SK-N-SH (cell line): ENCODE measurements at regions not wholly inside any gene's neighbourhood (a gene's known extent, or its start where the extent isn't known, plus 50 kb on each side); places are given as distances from the start of the nearest gene placed in this dataset.

ENCODE experiments used
- CTCF ChIA-PET: fragments of 300-600, 350-600 bp; formaldehyde crosslinking; extraction: SDS; loops from one replicate; lab custom pipeline; 2021; lab: Yijun Ruan, JAX
- POLR2A ChIA-PET: fragments of 350-600 bp; sonication (Branson Sonifier 250); formaldehyde crosslinking; extraction: SDS; loops from one replicate; lab custom pipeline; 2020; ENCODE audit warnings: antibody characterized with exemption, inconsistent platforms; lab: Yijun Ruan, JAX
- DNase-seq: peaks from one replicate; pipeline ENCODE4 v3.0.0; 2012
- H2AFZ ChIP-seq: fragments of 200-600 bp; sonication (generic); 2 replicates; pipeline ENCODE4 v1.8.1; 2016; ENCODE audit warnings: antibody characterized with exemption, mild to moderate bottlenecking, low read depth
- H3F3A ChIP-seq: fragments of 200-600 bp; sonication (generic); replicated peaks from 2 replicates; pipeline ENCODE3; 2016; ENCODE audit warnings: antibody characterized with exemption, mild to moderate bottlenecking; ENCODE audit not compliant: insufficient read depth
- H3K27ac ChIP-seq, 2 experiments: fragments of 200-500 bp in 1 of 2; fragments of 200-600 bp in 1 of 2; sonication (Bioruptor generic) in 1 of 2; sonication (generic), shearing (Covaris generic) in 1 of 2; 2 replicates each; pipeline versions ENCODE4 v1.5.1 to v1.6.1; 2014 to 2016; ENCODE audit warnings: low read depth in 2 of 2, inconsistent platforms in 1 of 2, low read length in 1 of 2, mild to moderate bottlenecking in 1 of 2, mixed read lengths in 1 of 2
- H3K27me3 ChIP-seq: fragments of 200-600 bp; sonication (generic), shearing (Covaris generic); 2 replicates; pipeline ENCODE4 v1.6.1; 2016; ENCODE audit warnings: mixed run types; ENCODE audit not compliant: insufficient read depth
- H3K36me3 ChIP-seq, 2 experiments: fragments of 200-500 bp in 1 of 2; fragments of 200-600 bp in 1 of 2; sonication (Bioruptor generic) in 1 of 2; sonication (generic) in 1 of 2; replicated peaks in 1 of 2; 2 replicates each; pipeline versions ENCODE3 to v1.5.1; 2014 to 2016; ENCODE audit warnings: low read length in 1 of 2, mild to moderate bottlenecking in 1 of 2; ENCODE audit not compliant: insufficient read depth in 2 of 2, control insufficient read depth in 1 of 2
- H3K4me1 ChIP-seq, 2 experiments: fragments of 200-500 bp in 1 of 2; fragments of 200-600 bp in 1 of 2; sonication (Bioruptor generic) in 1 of 2; sonication (generic), shearing (Covaris generic) in 1 of 2; 2 replicates each; pipeline versions ENCODE4 v1.5.1 to v1.6.1; 2014 to 2016; ENCODE audit warnings: low read depth in 1 of 2, low read length in 1 of 2, mixed run types in 1 of 2; ENCODE audit not compliant: insufficient read depth in 2 of 2, control insufficient read depth in 1 of 2
- H3K4me2 ChIP-seq: fragments of 200-600 bp; sonication (generic), shearing (Covaris generic); 2 replicates; pipeline ENCODE4 v1.6.1; 2017; ENCODE audit warnings: mixed run types
- H3K4me3 ChIP-seq, 2 experiments: fragments of 200-500 bp in 1 of 2; fragments of 200-600 bp in 1 of 2; sonication (Bioruptor generic) in 1 of 2; sonication (generic), shearing (Covaris generic) in 1 of 2; 2 replicates each; pipeline versions ENCODE4 v1.5.1 to v1.8.1; 2014 to 2016; ENCODE audit warnings: low read depth in 2 of 2, inconsistent platforms in 1 of 2, low read length in 1 of 2, mild to moderate bottlenecking in 1 of 2, mixed read lengths in 1 of 2, moderate library complexity in 1 of 2
- H3K79me2 ChIP-seq: fragments of 200-600 bp; sonication (generic); 2 replicates; pipeline ENCODE4 v1.8.1; 2017; ENCODE audit warnings: mild to moderate bottlenecking; ENCODE audit not compliant: insufficient read depth
- H3K9ac ChIP-seq: fragments of 200-600 bp; sonication (generic); 2 replicates; pipeline ENCODE4 v1.6.1; 2017; ENCODE audit warnings: mixed run types
- H3K9me2 ChIP-seq: fragments of 200-600 bp; sonication (generic); 2 replicates; pipeline ENCODE4 v1.6.1; 2017; ENCODE audit warnings: mixed run types
- H3K9me3 ChIP-seq: fragments of 200-600 bp; sonication (generic); 2 replicates; pipeline ENCODE4 v1.6.1; 2017; ENCODE audit warnings: mixed run types, mild to moderate bottlenecking, moderate library complexity
- H4K20me1 ChIP-seq: fragments of 200-600 bp; sonication (generic); 2 replicates; pipeline ENCODE4 v1.6.1; 2017; ENCODE audit warnings: mild to moderate bottlenecking, mixed run types; ENCODE audit not compliant: insufficient read depth
- CHD2 ChIP-seq: fragments of 150-350 bp; IDR thresholded peaks from 2 replicates; pipeline ENCODE4 v1.6.1; 2018; ENCODE audit warnings: low read length; ENCODE audit not compliant: partially characterized antibody
- ELF1 ChIP-seq: IDR thresholded peaks from 2 replicates; pipeline ENCODE4 v1.4.0; 2012
- EP300 ChIP-seq, 2 experiments: IDR thresholded peaks; 2 replicates each; pipeline versions ENCODE4 v1.4.0 to v1.6.1; 2012; ENCODE audit warnings: borderline replicate concordance in 1 of 2, low read depth in 1 of 2, low read length in 1 of 2
- FOXJ3 ChIP-seq: sonication (generic); formaldehyde crosslinking; IDR thresholded peaks from 2 replicates; pipeline ENCODE4 v1.5.1; 2020; ENCODE audit warnings: mild to moderate bottlenecking, missing genetic modification reagents
- GABPA ChIP-seq: IDR thresholded peaks from 2 replicates; pipeline ENCODE4 v1.4.0; 2012; ENCODE audit warnings: low read depth, mild to moderate bottlenecking
- GATA2 ChIP-seq: sonication (generic); formaldehyde crosslinking; IDR thresholded peaks from 2 replicates; pipeline ENCODE4 v1.5.0; 2020; ENCODE audit warnings: mild to moderate bottlenecking, missing genetic modification reagents
- IRF3 ChIP-seq: fragments of 150-350 bp; IDR thresholded peaks from 2 replicates; pipeline ENCODE4 v1.6.1; 2016; ENCODE audit warnings: mild to moderate bottlenecking, low read depth, low read length
- MXI1 ChIP-seq: IDR thresholded peaks from 2 replicates; pipeline ENCODE4 v1.6.1; 2012; ENCODE audit warnings: mild to moderate bottlenecking, low read depth, low read length, improper control_type of control experiment
- NFIC ChIP-seq: IDR thresholded peaks from 2 replicates; pipeline ENCODE4 v1.4.0; 2012; ENCODE audit warnings: borderline replicate concordance
- NRF1 ChIP-seq: IDR thresholded peaks from 2 replicates; pipeline ENCODE4 v1.6.1; 2012; ENCODE audit warnings: low read depth, mild to moderate bottlenecking, low read length
- POLR2AphosphoS5 ChIP-seq: IDR thresholded peaks from 2 replicates; pipeline ENCODE4 v1.6.1; 2012; ENCODE audit warnings: low read depth, low read length
- RAD21 ChIP-seq: IDR thresholded peaks from 2 replicates; pipeline ENCODE4 v1.6.1; 2012; ENCODE audit warnings: mild to moderate bottlenecking, low read length
- RFX5 ChIP-seq: IDR thresholded peaks from 2 replicates; pipeline ENCODE4 v1.6.1; 2012; ENCODE audit warnings: mild to moderate bottlenecking, improper control_type of control experiment, low read length
- RXRA ChIP-seq: IDR thresholded peaks from 2 replicates; pipeline ENCODE4 v1.4.0; 2012; ENCODE audit warnings: low read depth, mild to moderate bottlenecking, borderline replicate concordance
- TEAD4 ChIP-seq: IDR thresholded peaks from 2 replicates; pipeline ENCODE4 v1.4.0; 2012; ENCODE audit warnings: mild to moderate bottlenecking, borderline replicate concordance; ENCODE audit not compliant: insufficient read depth
- USF2 ChIP-seq: fragments of 150-350 bp; IDR thresholded peaks from 2 replicates; pipeline ENCODE4 v1.6.1; 2017; ENCODE audit warnings: antibody characterized with exemption, low read length, low read depth, borderline replicate concordance
- ZBTB33 ChIP-seq: IDR thresholded peaks from 2 replicates; pipeline ENCODE4 v1.4.0; 2012; ENCODE audit warnings: low read depth, borderline replicate concordance
- WGBS: methylation state at CpG from one replicate; pipeline ENCODE4 v1.1.6; 2017; ENCODE audit warnings: low lambda C conversion rate; 5-methylcytosine and 5-hydroxymethylcytosine counted together

- no peak for TF ChIP-seq ZBTB33
- TF ChIP-seq, all 33 proteins: peak for 0
These were observed 1248.8 kb upstream of the SLC10A2 start (continued) for GRCh38 chr13:104314926-104315535.

- Histone ChIP-seq H3K36me3 (no peaks in the 10 kb centered on the region), H3K27me3 (no peaks in the 10 kb centered on the region), H3K4me3 (no peak overlapping the region), H3K27ac (no peak overlapping the region), H3K79me2 (no peaks in the 10 kb centered on the region), H3K4me1 (peaks cover 3 to 5% of the 10 kb centered on the region in 2 experiments; a peak in 2 of 4 replicates), H4K20me1 (no peaks in the 10 kb centered on the region), H3K9me3 (no peaks in the 10 kb centered on the region; the same call in 1 of the 2 replicates), H3K9ac (no peak overlapping the region), H3F3A (no peaks in the 10 kb centered on the region), H3K4me2 (no peak overlapping the region), H2AFZ (no peak overlapping the region), H3K9me2 (no peaks in the 10 kb centered on the region)
- TF ChIP-seq POLR2AphosphoS5: no peak
- no peak for TF ChIP-seq GABPA
- no peak for TF ChIP-seq MXI1
- no peak for TF ChIP-seq RXRA
- no peak for TF ChIP-seq TEAD4
- TF ChIP-seq USF2: no peak
- WGBS: 67% methylated on average over 1 of the region's 1 CpG
- CTCF ChIA-PET: no interaction called here
- POLR2A ChIA-PET: no interaction called here
- DNase-seq: no peak
These were observed 1248.1 kb upstream of the SLC10A2 start for GRCh38 chr13:104314321-104314720.

- Histone ChIP-seq H3K27ac (no peak overlapping the region), H3K4me2 (no peak overlapping the region), H3K4me3 (no peak overlapping the region), H3K79me2 (no peaks in the 10 kb centered on the region), H4K20me1 (no peaks in the 10 kb centered on the region), H3K9me2 (no peaks in the 10 kb centered on the region), H2AFZ (no peak overlapping the region), H3K4me1 (no peaks in the 10 kb centered on the region; a peak in 1 of 4 replicates), H3K9me3 (no peaks in the 10 kb centered on the region), H3F3A (no peaks in the 10 kb centered on the region), H3K9ac (no peak overlapping the region), H3K36me3 (no peaks in the 10 kb centered on the region), H3K27me3 (no peaks in the 10 kb centered on the region)
- WGBS: 16% methylated on average over 2 of the region's 2 CpGs
- CTCF ChIA-PET: no interaction called here
- POLR2A ChIA-PET: no interaction called here
- DNase-seq: no peak
- no peak for TF ChIP-seq POLR2AphosphoS5
- TF ChIP-seq USF2: no peak
- no peak for TF ChIP-seq IRF3
- TF ChIP-seq NRF1: no peak
- TF ChIP-seq CHD2: no peak
- TF ChIP-seq RFX5: no peak
- no peak for TF ChIP-seq ZBTB33
- TF ChIP-seq NFIC: no peak
- TF ChIP-seq RAD21: no peak
- TF ChIP-seq MXI1: no peak
- no peak for TF ChIP-seq TEAD4
- TF ChIP-seq EP300 (IDR thresholded peaks at IDR 0.05; ENCODE audit: borderline replicate concordance in 1 of 2, low read depth in 1 of 2, low read length in 1 of 2): no peak
- TF ChIP-seq ELF1: no peak
- TF ChIP-seq FOXJ3 (CRISPR knock-in tag): no peak
- no peak for TF ChIP-seq GATA2 (CRISPR knock-in tag)
These were observed 1244.6 kb upstream of the SLC10A2 start for GRCh38 chr13:104310861-104311260.
